ENCODE measurements at regions not wholly inside any gene's neighbourhood (a gene's known extent, or its start where the extent isn't known, plus 50 kb on each side); places are given as distances from the start of the nearest gene placed in this dataset.
"Not testable (repeated sequence)": the region's sequence is repeated elsewhere in the genome, so short reads cannot be mapped to it uniquely, and the experiment has no call there.

DNA sequence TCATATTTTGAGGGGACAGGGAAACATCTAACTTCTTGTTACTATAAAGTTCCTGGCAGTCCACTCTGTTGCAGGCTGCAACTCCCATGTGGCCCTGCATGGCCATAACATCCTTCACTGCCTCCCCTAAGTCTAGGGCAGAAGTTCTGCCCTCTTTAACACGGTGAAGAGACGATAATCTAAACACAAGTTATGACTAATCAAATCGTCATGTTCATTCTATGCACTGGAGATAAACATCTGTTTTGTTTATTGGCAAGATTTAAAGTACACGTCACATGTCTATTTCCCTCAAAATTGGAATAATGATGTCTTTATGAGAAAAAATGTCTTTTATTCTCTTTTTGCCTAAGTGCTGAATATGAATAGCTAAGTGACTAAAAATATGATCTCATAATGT lies 1629.4 kb downstream of the PCDH9 start:
- no peak for DNase-seq (ENCODE audit: low read depth, low spot score)

DNA sequence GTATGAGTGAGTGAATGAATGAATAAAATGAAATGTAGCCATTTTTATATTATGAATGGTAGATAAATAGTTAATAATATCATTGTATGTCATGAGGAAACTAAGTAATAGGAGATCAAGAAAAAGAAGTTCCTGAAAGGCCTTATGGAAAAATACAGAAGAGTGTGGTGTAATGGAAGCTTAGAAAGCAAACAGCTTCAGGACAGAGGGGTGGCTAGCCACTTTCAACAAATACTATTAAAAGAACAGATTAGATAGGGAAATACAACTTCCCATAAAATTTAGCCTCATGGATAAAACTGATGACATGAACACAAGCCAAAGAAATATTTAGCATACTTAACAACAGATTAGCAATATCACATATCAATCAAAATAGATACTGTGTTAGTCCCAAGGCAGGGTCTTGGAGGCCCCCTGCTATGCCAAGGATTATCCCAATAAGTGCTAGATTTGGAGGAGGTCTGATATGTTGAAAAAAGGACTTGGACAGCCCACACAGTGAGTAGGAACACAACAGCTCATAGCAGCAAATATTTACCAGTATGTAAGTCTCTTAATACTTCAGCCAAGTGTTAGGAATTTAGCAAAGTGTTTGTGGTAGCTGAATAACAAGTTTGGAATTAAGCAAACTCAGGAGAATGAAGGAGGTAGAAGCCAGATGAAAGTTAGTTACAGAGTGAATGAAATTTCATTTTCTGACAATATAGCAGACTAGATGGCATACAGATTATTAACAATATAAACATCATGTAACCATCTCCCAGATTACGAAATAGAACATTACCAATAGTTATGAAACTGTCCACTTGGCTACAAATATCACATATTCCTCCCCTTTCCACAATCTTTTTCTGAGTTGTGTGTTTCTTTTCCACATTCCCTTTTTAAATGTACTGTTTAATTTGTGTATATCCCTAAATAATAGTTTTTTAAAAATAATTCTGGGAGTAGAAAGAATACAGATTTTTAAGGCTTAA lies 1632.0 kb downstream of the PCDH9 start:
- DNase-seq (ENCODE audit: low read depth, low spot score) = no peak

DNA sequence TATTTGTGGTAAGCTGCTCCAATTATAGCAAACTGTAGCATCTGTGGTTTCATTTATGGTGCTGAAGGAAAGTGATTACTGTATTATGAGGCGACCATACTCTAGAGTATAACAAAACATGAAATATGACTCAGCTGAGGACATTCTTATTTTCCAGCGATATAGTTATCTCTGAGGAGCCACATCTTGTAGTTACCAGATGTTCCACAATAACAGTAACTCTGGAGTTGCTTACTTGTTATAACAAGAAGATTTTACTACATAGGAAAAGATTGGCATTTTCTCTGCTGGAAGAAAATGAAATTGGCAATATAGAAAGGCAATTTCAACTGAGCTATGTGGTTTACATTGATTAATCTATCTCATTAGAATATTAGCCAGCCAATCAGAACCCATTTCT lies 1634.2 kb downstream of the PCDH9 start:
- DNase-seq (ENCODE audit: low read depth, low spot score) = no peak

DNA sequence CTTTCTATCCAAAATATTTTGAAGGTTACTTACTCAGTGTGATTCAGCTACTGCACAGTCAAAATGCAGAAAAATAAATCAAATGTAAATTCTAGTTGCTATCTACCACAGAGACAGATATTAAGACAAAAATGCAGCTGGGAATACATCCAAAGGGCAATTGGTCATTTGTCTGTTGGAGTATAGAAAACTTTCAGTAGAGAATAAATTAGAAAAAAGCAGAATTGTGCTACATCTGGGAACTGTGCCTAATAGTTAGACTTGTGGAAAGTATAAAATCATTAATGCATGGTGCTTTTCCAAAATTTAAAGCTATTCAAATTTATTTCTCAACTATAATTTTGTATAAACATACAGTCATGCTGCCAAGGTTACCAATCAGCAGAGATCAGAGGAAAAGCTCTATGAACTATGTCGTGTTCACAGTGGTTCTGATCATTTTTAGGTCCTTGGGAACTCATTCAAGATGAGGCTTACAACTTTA lies 1635.8 kb downstream of the PCDH9 start:
- DNase-seq (ENCODE audit: low read depth, low spot score) = no peak

DNA sequence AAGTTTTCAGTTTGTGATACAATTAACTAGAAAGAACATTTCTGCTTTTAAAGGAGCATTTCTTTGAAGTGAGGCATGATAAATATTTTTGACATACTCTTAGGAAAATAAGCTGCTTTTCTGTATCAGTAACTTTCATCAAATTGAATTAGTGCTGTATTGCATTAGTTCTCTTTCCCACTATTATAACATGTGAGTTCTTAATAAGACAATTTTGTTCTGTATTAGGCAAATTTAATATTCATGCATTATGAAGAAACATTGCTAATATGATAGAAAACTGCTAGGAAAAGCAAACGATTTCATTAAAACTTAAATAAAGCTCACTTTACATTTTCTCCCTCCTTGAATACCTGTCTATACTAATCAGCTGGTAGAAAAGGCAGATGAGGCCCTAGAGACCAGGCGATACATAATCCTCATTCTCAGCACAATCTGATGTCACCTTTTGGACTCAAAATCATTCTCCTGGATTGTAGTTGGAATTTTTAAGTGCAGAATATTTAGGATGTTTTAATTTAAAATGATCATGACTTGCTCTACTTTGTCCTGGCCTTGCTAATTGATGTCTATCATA lies 1636.8 kb downstream of the PCDH9 start:
- DNase-seq (ENCODE audit: low read depth, low spot score) = no peak

DNA sequence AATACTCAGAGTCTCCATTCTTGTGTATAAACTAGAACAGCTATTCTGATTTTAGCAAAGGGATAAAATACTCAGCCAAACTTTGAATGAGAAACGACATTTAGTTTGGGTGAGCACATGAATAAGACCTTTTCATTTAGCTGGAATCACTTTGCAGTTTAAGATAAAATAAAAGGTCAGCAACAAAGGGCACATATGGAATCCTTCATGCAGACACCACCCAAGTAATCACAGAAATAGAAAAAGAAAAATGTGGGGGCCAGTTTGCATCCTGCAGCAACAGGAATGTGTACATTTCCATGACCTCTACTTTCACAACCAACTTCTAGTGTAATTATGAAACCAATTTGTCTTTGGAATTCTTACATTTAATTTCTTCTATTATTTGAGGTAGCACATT lies 1637.4 kb downstream of the PCDH9 start:
- DNase-seq (ENCODE audit: low read depth, low spot score) = no peak

DNA sequence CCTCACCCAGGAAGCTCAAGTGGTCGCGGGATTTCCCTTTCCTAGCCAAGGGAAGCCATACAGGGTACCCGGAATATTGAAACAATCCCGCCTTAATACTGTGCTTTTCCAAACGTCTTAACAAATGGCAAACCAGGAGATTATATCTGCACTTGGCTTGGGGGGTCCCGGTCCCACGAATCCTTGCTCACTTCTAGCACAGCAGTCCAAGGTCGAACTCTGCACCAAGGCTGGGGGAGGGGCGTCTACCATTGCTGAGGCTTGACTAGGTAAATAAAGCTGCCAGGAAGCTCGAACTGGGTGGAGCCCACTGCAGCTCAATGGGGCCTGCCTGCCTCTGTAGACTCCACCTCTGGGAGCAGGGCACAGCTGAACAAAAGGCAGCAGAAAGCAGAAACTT lies 1644.8 kb downstream of the PCDH9 start:
- DNase-seq (ENCODE audit: low read depth, low spot score) = no peak

DNA sequence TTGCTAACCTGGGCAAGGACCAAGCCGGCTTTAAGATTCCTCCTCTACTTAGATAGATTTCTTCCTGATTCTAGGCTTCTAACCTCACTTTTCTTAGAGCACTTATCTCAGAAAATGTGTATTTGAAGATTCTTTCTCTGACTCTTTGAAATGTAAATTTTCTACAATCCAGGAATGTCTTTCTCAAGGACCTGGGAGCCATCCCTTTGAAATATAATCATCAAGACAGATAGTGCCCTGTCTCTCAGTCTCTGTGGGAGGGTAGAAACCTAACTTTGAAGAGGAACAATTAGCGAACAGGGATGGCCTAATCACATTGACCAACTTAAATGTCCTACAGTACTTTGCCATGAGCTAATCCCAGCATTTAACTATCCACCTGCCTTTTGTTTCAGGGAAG lies 1646.0 kb downstream of the PCDH9 start:
- no peak for DNase-seq (ENCODE audit: low read depth, low spot score)

DNA sequence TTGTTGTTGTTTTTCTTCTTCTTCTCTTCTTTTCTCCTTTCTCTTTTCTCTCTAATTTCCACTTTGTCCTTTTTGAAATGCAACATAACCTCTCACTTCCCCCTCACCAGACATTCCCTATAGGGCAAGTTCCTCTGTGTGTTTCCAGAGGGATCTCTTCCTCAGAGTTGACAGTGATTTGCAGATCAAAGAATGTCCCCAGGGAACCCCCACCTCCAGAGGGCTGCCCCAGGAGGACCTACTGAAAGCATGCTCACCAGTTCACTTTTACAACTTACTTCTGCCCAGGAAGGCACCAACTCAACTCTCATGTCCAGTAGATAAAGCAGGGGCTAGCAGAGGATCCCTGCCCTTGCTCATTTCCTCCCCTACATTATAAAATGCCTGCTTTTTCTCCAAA lies 1648.0 kb downstream of the PCDH9 start:
- no peak for DNase-seq (ENCODE audit: low read depth, low spot score)

DNA sequence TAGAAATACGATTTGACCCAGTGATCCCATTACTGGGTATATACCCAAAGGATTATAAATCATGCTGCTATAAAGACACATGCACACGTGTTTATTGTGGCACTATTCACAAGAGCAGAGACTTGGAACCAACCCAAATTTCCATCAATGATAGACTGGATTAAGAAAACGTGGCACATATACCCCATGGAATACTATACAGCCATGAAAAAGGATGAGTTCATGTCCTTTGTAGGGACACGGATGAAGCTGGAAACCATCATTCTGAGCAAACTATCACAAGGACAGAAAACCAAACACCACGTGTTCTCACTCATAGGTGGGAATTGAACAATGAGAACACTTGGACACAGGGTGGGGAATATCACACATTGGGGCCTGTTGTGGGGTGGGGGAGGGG lies 1665.6 kb downstream of the PCDH9 start:
- not testable (repeated sequence) for DNase-seq (ENCODE audit: low read depth, low spot score)

DNA sequence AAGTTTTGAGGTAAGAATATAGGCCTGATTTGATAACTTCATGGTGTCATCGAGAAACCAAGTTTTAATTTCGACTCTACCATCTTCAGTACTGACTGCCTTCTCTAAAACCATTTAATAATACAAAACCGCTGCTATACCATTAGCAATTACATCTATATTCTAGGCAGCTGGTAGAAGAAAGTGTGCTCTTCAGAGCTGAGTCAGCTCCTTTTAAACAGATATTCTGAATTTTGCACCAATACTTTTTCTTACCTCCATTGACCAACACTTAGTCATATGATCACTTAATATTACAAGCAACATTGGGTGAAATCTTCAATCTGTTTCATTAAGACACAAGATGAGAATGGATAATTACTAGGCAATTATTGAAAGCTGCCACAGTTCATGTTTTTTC lies 1667.8 kb downstream of the PCDH9 start:
- DNase-seq (ENCODE audit: low read depth, low spot score) = no peak

DNA sequence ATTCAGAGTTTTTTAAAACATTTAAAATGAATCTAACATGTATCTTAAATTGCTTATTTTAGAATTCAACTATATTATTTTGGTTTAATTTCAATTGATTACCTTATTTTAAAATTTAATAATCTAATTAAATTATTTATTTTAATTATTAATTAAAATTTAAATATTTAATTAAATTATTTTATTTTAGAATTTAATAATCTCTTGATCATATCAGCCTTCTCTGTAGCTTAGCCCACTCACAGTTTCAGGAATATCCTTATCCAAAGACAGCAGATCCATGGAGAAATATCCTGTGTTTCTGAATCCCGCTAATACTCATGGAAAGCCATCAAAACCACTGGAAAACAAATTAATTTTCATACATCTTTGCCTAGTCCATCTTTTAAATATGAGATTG lies 1669.2 kb downstream of the PCDH9 start:
- DNase-seq (ENCODE audit: low read depth, low spot score) = no peak

DNA sequence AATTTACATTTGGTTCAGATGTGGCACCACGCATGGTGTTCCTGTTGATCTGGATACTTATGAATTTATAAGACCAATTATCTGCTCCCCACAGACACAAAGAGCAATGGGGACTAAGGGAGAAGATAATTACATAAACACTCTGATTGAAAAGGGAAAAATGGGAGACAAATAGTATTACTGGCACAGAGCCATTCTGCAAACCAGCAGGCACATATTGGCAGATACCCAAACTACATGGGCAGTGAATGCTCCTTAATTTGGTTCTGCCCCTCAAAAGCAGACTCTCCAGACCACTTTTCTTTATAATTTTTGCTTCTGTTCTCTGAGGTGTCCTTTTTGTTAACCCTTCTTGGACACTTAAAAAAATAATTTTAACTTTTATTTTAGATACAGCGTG lies 1674.2 kb downstream of the PCDH9 start:
- no peak for DNase-seq (ENCODE audit: low read depth, low spot score)

DNA sequence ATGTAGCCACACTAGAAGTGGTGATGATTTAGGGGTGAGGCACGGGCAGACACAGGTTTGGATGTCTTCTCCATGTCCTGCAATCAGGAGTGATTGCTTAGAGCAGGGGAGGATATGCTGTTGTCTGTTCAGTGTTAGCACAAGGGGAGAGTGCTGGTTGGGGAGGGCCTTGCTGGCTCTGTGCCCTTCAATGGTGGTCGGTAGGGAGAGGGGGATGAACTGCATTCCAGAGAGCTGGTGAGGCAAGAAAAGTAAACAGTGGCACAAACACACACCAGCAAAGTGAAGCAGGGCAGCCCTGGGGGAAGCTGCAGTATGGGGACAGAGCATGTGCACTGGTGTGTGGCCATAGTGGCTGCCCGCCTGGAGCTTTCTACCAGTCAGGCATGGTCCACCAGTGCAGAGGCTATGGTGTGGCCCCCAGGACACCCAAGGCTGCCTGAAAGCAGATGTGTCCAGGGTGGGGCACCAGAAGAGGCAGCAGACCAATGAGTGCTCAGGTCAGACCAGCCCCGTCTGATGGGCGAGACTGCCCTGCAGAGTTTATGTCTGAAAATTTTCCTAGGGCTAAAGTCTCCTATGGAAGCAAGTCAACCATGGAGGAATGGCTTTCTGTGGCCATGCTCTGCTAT lies 1676.9 kb downstream of the PCDH9 start:
- no peak for DNase-seq (ENCODE audit: low read depth, low spot score)

DNA sequence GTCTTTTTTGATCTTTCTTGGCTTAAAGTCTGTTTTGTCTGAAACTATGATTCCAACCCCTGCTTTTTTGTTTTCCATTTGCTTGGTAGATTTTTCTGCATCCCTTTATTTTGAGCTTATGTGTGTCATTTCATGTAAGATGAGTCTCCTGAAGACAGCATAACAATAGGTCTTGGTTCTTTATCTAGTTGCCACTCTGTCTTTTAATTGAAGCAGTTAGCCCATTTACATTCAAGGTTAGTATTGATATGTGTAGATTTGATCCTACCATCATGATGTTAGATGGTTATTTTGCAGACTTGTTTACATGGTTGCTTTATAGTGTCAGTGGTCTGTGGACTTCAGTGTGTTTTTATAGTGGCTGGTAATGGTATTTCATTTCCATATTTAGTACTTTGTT lies 1678.9 kb downstream of the PCDH9 start:
- DNase-seq (ENCODE audit: low read depth, low spot score) = no peak

DNA sequence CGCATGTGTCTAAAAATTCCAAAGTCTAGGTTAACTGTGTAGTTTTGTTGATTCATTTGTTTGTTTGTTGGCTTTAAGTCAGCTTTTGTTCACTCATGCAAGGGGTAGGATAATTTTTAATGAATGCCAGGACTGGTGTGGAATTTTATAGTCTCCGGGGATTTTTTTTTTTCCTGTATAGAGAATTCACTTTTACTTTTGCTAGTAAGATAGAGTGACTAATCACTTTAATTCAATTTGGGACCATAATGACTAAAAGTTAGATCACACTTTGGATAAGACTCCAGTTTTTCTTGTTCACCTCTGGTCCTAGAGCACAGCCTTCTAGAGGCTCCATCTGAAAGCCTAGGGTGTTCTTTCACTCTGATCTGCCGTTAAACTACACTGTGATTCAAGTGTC lies 1690.0 kb downstream of the PCDH9 start:
- no peak for DNase-seq (ENCODE audit: low read depth, low spot score)

DNA sequence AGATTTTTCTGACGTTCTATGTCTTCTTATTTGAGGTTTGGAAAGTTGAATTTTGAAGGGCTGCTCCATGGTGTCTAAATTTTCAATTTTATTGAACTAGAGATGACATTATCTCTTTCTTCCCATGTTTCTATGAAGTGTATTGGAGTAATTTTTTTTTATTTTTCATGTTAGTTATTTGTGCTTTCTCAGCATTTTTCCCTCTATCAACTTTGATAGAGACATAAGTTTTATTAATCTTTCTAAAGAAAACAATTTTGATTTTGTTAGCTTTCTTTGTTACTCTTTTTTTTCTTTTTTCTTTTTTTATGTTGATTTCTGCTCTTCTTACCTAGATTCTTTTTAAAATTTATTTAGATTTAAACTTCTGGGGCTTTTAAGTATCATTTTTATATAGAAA lies 1694.8 kb downstream of the PCDH9 start:
- DNase-seq (ENCODE audit: low read depth, low spot score) = no peak

DNA sequence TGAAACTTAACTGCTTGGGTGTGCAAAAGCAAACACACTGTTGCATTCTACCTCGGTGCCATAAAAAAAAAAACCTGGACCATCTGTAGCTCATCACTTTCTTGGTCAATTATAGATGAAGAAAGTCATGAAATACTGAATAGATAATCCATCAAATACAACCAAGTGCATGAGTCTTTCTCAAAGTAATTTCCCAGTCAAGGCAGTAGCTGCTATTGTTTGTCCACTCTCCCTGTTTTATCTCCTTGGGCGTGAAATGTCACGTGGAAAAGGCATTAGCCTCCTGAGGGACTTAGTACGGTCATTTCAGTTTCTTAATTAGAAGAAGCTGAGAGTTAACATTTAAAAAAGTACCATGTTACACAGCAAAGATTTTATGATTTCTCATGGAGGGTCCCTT lies 1697.9 kb downstream of the PCDH9 start:
- no peak for DNase-seq (ENCODE audit: low read depth, low spot score)

DNA sequence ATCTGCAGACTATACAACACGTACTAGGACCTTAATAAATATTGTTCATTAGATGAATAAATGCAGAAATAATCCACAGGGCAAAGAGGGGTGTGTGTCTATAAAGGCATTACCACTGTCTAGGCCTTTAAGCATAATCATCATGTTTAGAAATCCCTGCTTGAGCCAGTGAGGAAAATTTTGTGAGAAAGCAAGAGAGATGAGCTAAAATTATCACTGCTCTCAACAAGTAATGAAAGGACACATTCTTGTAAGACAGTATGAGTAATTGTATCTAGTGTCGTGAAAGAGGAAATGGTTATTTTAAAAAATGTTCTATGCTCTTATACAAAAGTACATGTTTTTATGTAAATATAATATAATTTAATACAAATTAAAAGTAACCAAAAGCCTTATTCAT lies 1699.4 kb downstream of the PCDH9 start:
- DNase-seq (ENCODE audit: low read depth, low spot score) = no peak

DNA sequence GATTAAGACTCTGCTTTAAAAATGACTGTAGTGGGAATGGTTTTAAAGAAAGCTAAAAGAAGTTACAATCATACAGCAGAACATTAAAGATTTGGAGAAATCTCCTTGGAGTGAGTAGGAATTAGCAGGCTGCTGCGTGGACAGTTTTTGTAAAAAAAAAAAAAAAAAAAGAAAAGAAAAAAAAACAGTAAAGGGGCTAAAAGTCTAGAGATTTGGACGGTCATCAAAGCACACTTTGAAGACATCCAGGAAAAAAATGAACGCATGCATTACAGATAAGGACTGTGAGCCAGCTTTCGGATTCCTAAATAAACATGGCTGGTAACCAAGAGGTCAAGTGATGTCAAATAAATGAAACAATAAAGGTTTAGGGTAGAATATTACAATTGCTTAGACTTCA lies 1700.6 kb downstream of the PCDH9 start:
- DNase-seq (ENCODE audit: low read depth, low spot score) = no peak

DNA sequence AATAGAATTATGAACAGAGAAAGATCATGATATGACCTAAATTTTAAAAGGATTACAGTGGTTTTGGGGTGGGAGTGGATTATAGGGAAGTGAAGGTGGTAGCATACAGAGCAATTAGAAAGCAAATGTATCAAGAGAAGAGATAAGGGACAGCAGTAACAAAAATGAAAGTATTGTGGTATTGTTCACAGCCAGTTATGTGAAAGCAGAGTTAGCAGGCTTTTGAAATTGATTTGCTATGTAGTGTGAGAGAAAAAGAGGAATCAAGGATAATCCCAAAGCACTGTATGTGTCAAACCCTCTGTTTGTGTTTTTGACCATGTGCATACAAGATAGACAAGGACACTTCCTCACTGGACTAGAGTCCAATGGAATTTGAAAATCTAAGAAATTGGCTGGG lies 1721.4 kb downstream of the PCDH9 start:
- DNase-seq (ENCODE audit: low read depth, low spot score) = no peak

DNA sequence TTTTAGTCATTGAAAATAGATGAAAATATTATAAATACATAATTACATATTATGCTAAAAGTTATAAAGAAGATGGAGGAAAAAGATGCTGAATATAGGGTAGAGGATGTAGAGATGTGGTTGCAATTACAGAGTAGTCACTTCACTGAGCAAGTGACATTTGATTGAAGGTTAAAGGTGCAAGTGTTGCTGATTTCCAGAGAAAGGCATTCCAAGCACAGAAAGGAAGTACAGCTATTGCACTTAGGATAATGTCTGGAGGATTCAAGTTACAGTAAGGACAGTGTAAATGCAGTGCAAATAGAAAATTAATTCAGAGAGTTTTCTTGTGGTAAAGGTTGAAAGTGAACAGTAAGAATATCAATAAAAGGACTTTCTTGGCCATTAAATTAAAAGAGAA lies 1721.8 kb downstream of the PCDH9 start:
- no peak for DNase-seq (ENCODE audit: low read depth, low spot score)

DNA sequence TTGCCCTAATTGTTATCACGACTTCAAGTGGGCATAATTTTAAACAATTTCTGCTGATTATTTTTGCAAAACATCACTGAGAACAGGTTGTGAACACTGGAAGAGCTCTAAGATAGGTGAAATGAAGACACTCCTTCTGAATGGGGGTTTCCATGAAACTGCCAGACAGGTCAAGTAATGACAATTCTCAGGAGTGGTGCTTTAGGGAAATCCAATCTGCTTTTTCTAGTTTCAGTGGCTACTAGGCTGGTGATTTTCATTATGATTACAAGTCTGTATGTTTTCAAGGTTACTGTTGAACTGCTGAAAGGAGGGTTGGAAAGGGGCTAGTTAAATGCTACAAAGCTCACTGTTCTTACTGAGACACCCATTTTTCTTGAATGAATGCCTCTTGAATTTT lies 1724.2 kb downstream of the PCDH9 start:
- no peak for DNase-seq (ENCODE audit: low read depth, low spot score)

All from brain pericyte (primary cell).